ENCODE measurements at regions not wholly inside any gene's neighbourhood (a gene's known extent, or its start where the extent isn't known, plus 50 kb on each side); places are given as distances from the start of the nearest gene placed in this dataset.

DNA sequence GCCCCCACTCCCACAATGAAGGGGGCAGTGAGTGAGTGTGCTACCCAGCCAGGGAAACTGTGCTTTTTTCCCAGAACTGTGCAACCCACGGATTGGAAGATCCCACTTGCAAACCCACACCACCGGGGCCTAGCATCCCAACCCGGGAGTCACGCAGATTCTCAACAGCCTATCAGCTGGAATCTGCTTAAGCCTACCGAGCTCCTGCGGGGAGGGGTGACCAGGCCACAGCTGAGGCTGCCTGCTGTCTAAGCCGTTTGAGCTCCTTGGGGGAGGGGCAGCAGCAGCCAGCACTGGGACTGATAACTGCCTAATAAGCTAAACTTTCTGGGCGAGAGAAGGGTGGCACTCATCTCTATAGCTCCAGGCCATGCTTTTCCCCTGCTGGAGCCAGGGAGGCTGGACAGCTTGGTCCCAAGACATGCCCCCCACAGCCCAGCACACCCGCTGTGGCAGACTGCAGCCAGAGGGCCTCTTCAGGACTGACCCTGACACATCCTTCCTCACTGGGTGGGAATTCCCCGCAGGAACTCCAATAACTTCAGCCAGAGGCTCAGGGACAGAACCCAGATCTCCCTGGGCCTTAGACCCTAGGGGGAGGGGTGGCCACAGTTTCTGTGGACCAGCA is 161.3 kb upstream of the MAGEB18 start:
- POLR2A ChIA-PET (ENCODE audit: unreplicated experiment) = no interaction called here

DNA sequence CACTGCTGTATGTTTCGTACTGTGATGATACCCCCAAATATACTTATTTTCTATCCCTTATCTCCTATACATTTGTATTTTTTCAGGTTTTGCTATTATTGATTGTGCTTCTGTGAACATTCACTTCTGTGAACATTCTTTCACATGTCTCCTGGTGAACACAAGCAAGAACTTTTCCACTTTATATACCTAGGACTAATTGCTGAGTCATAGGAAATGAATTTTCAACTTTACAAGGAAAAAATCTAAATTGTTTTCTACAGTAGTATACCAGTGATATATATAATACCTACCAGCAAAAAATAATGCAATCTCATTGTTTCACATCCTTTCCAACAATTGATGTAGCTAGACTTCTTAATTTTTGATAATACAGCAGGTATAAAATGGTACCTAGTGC is 139.5 kb upstream of the MAGEB18 start:
- no peak overlapping the region for H2AFZ ChIP-seq (ENCODE audit: low read length)
- intact Hi-C loops (cut with micrococcal nuclease) = no loop called here
- ChIA-PET POLR2A (ENCODE audit: unreplicated experiment) (no interaction called here), CTCF (no interaction called here)
- H3K9ac ChIP-seq (ENCODE audit: low read length) = no peak overlapping the region
- TF ChIP-seq, protein P1, sequence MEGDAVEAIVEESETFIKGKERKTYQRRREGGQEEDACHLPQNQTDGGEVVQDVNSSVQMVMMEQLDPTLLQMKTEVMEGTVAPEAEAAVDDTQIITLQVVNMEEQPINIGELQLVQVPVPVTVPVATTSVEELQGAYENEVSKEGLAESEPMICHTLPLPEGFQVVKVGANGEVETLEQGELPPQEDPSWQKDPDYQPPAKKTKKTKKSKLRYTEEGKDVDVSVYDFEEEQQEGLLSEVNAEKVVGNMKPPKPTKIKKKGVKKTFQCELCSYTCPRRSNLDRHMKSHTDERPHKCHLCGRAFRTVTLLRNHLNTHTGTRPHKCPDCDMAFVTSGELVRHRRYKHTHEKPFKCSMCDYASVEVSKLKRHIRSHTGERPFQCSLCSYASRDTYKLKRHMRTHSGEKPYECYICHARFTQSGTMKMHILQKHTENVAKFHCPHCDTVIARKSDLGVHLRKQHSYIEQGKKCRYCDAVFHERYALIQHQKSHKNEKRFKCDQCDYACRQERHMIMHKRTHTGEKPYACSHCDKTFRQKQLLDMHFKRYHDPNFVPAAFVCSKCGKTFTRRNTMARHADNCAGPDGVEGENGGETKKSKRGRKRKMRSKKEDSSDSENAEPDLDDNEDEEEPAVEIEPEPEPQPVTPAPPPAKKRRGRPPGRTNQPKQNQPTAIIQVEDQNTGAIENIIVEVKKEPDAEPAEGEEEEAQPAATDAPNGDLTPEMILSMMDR (conservative IDR thresholded peaks at IDR 0.05; ENCODE audit: low read depth, low read length) = no peak
- no peak for TF ChIP-seq EZH2 (IDR thresholded peaks at IDR 0.05; ENCODE audit: low read length, unreplicated experiment)
- TF ChIP-seq EZH2phosphoT487 (IDR thresholded peaks at IDR 0.05; ENCODE audit: borderline replicate concordance, low read length) = no peak
- H4K20me1 ChIP-seq (ENCODE audit: low read length) = no peaks in the 10 kb centered on the region
- no peaks in the 10 kb centered on the region for H3K36me3 ChIP-seq (ENCODE audit: low read depth, low read length)
- H3K9me3 ChIP-seq (ENCODE audit: low read length) = no peaks in the 10 kb centered on the region
- no peaks in the 10 kb centered on the region for H3K4me1 ChIP-seq (ENCODE audit: insufficient read depth, low read length)
- no peak overlapping the region for H3K4me2 ChIP-seq (ENCODE audit: low read length)
- H3F3A ChIP-seq (ENCODE audit: low read length, unreplicated experiment) = no peaks in the 10 kb centered on the region
- no peak overlapping the region for H3K4me3 ChIP-seq (ENCODE audit: low read length)
- DNase-seq (no peak), ATAC-seq (no peak)
- no peaks in the 10 kb centered on the region for H3K79me2 ChIP-seq (ENCODE audit: low read length)
- no TSS peak for BruUV-seq (replicated peaks)
- H3K27ac ChIP-seq (ENCODE audit: low read length) = no peak overlapping the region
- no peaks in the 10 kb centered on the region for H3K27me3 ChIP-seq (ENCODE audit: low read length)
- H3K9me2 ChIP-seq (replicated peaks; ENCODE audit: low read length) = no peaks in the 10 kb centered on the region

More for the DNA sequence above, 161.3 kb upstream of the MAGEB18 start:
- Histone ChIP-seq H3K9me2 (replicated peaks; ENCODE audit: low read length) (no peaks in the 10 kb centered on the region), H3K27ac (ENCODE audit: low read length) (no peak overlapping the region), H2AFZ (ENCODE audit: low read length) (no peak overlapping the region), H3F3A (ENCODE audit: low read length, unreplicated experiment) (no peaks in the 10 kb centered on the region), H3K36me3 (ENCODE audit: low read depth, low read length) (no peaks in the 10 kb centered on the region), H3K27me3 (ENCODE audit: low read length) (no peaks in the 10 kb centered on the region), H3K4me2 (ENCODE audit: low read length) (no peak overlapping the region), H3K4me3 (ENCODE audit: low read length) (no peak overlapping the region), H3K79me2 (ENCODE audit: low read length) (no peaks in the 10 kb centered on the region), H4K20me1 (ENCODE audit: low read length) (no peaks in the 10 kb centered on the region), H3K4me1 (ENCODE audit: insufficient read depth, low read length) (no peaks in the 10 kb centered on the region), H3K9me3 (ENCODE audit: low read length) (no peaks in the 10 kb centered on the region), H3K9ac (ENCODE audit: low read length) (no peak overlapping the region)
- intact Hi-C loops (cut with micrococcal nuclease) = no loop called here
- TF ChIP-seq EZH2phosphoT487 (IDR thresholded peaks at IDR 0.05; ENCODE audit: borderline replicate concordance, low read length) = no peak
- TF ChIP-seq, protein P1 (conservative IDR thresholded peaks at IDR 0.05; ENCODE audit: low read depth, low read length) = no peak
- TF ChIP-seq EZH2 (IDR thresholded peaks at IDR 0.05; ENCODE audit: low read length, unreplicated experiment) = no peak
- CTCF ChIA-PET = no interaction called here
- no peak for ATAC-seq
- no peak for DNase-seq
- no TSS peak for BruUV-seq (replicated peaks)

DNA sequence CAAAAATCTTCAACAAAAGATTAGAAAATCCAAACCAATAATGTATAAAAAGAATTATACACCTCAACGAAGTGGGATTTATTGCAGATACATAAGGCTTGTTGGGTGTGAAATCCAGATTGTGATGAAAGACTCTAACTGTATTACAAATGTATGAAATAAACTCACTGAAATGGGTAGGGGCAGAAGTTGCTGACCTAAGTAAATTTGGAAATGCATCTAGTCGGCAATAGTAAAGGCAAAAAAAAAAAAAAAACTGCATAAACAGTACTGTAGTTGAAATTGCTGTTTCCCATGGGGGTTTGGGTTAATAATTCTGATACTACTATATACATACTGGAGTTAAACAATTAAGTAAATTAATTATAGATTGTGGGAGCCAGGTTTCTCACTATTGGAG is 130.7 kb upstream of the MAGEB18 start:
- DNase-seq = no peak
- H3K27me3 ChIP-seq (ENCODE audit: low read length) = no peaks in the 10 kb centered on the region
- H3K4me3 ChIP-seq (ENCODE audit: low read length) = no peak overlapping the region
- no peaks in the 10 kb centered on the region for H3F3A ChIP-seq (ENCODE audit: low read length, unreplicated experiment)
- intact Hi-C loops (cut with micrococcal nuclease) = no loop called here
- H3K4me2 ChIP-seq (ENCODE audit: low read length) = no peak overlapping the region
- H3K4me1 ChIP-seq (ENCODE audit: insufficient read depth, low read length) = no peaks in the 10 kb centered on the region
- ChIA-PET POLR2A (ENCODE audit: unreplicated experiment) (no interaction called here), CTCF (no interaction called here)
- no peaks in the 10 kb centered on the region for H3K9me2 ChIP-seq (replicated peaks; ENCODE audit: low read length)
- TF ChIP-seq EZH2phosphoT487 (IDR thresholded peaks at IDR 0.05; ENCODE audit: borderline replicate concordance, low read length) = no peak
- TF ChIP-seq, protein P1 (conservative IDR thresholded peaks at IDR 0.05; ENCODE audit: low read depth, low read length) = no peak
- TF ChIP-seq EZH2 (IDR thresholded peaks at IDR 0.05; ENCODE audit: low read length, unreplicated experiment) = no peak
- H4K20me1 ChIP-seq (ENCODE audit: low read length) = no peaks in the 10 kb centered on the region
- H3K27ac ChIP-seq (ENCODE audit: low read length) = no peak overlapping the region
- no peak overlapping the region for H2AFZ ChIP-seq (ENCODE audit: low read length)
- no peaks in the 10 kb centered on the region for H3K36me3 ChIP-seq (ENCODE audit: low read depth, low read length)
- BruUV-seq (replicated peaks) = no TSS peak
- H3K79me2 ChIP-seq (ENCODE audit: low read length) = no peaks in the 10 kb centered on the region
- ATAC-seq = no peak
- H3K9me3 ChIP-seq (ENCODE audit: low read length) = no peaks in the 10 kb centered on the region
- no peak overlapping the region for H3K9ac ChIP-seq (ENCODE audit: low read length)
